Activated CD4-positive, alpha-beta memory T cell treated with anti-CD3 and anti-CD28 coated beads, Interleukin-2, amount 10 ng/mL, durations not matched to agents 7 days and 5 days (primary cell): ENCODE measurements at regions not wholly inside any gene's neighbourhood (a gene's known extent, or its start where the extent isn't known, plus 50 kb on each side); places are given as distances from the start of the nearest gene placed in this dataset.

Experiments used
- CTCF ChIA-PET: fragments of 350-600 bp; sonication (Branson Sonifier 250); formaldehyde crosslinking; loops from one replicate; lab custom pipeline; 2021; ENCODE audit warnings: antibody characterized with exemption, inconsistent platforms; lab: Charles Lee
- POLR2A ChIA-PET: fragments of 350-600 bp; sonication (Branson Sonifier 250); formaldehyde crosslinking; loops from one replicate; lab custom pipeline; 2021; ENCODE audit warnings: antibody characterized with exemption; lab: Charles Lee
- DNase-seq: peaks from one replicate; pipeline ENCODE4 v3.0.0-alpha.2; 2020
- H3K27ac Mint-ChIP-seq: one replicate; pipeline ENCODE4 v1.8.0; 2021; ENCODE audit warnings: mild to moderate bottlenecking, mixed read lengths
- H3K27me3 Mint-ChIP-seq: one replicate; pipeline ENCODE4 v1.8.0; 2021; ENCODE audit warnings: mixed read lengths
- H3K36me3 Mint-ChIP-seq: one replicate; pipeline ENCODE4 v1.8.0; 2021; ENCODE audit warnings: low read depth, mixed read lengths
- H3K4me1 Mint-ChIP-seq: one replicate; pipeline ENCODE4 v1.8.0; 2021; ENCODE audit warnings: mixed read lengths
- H3K4me3 Mint-ChIP-seq: one replicate; pipeline ENCODE4 v1.8.0; 2021; ENCODE audit warnings: mild to moderate bottlenecking, mixed read lengths
- H3K9me3 Mint-ChIP-seq: one replicate; pipeline ENCODE4 v1.8.0; 2021; ENCODE audit warnings: mixed read lengths

- Mint-ChIP-seq H3K27me3 (no peaks in the 10 kb centered on the region), H3K27ac (no peak overlapping the region), H3K4me3 (no peak overlapping the region), H3K9me3 (no peaks in the 10 kb centered on the region), H3K4me1 (no peaks in the 10 kb centered on the region), H3K36me3 (no peaks in the 10 kb centered on the region)
- no peak for DNase-seq
- ChIA-PET CTCF (no interaction called here), POLR2A (no interaction called here)
Measured at GRCh38 chr2:236857781-236858180, 227.9 kb upstream of the COPS8 start.

- H3K9me3 Mint-ChIP-seq, result no peaks in the 10 kb centered on the region
- no peaks in the 10 kb centered on the region for H3K27me3 Mint-ChIP-seq
- no peak overlapping the region for H3K4me3 Mint-ChIP-seq
- no peaks in the 10 kb centered on the region for H3K36me3 Mint-ChIP-seq
- H3K4me1 Mint-ChIP-seq, result no peaks in the 10 kb centered on the region
- no peak for DNase-seq
- CTCF ChIA-PET, result no interaction called here
- POLR2A ChIA-PET, result no interaction called here
- no peak overlapping the region for H3K27ac Mint-ChIP-seq
Measured at GRCh38 chr2:236858661-236859060, 227.0 kb upstream of the COPS8 start.

GRCh38 chr2:236859908-236860307 is 225.8 kb upstream of the COPS8 start:
- Mint-ChIP-seq H3K27ac (no peak overlapping the region), H3K4me1 (no peaks in the 10 kb centered on the region), H3K9me3 (peaks cover 2% of the 10 kb centered on the region), H3K36me3 (no peaks in the 10 kb centered on the region), H3K27me3 (no peaks in the 10 kb centered on the region), H3K4me3 (no peak overlapping the region)
- CTCF ChIA-PET, result no interaction called here
- DNase-seq, result no peak
- POLR2A ChIA-PET, result no interaction called here

- Mint-ChIP-seq H3K27me3 (no peaks in the 10 kb centered on the region), H3K36me3 (no peaks in the 10 kb centered on the region), H3K27ac (no peak overlapping the region), H3K4me3 (no peak overlapping the region), H3K9me3 (peaks cover 4% of the 10 kb centered on the region), H3K4me1 (no peaks in the 10 kb centered on the region)
- ChIA-PET CTCF (no interaction called here), POLR2A (no interaction called here)
- DNase-seq, result no peak
Measured at GRCh38 chr2:236861196-236861875, 224.4 kb upstream of the COPS8 start.

GRCh38 chr2:236861944-236862343 is 223.7 kb upstream of the COPS8 start:
- no peak overlapping the region for H3K4me3 Mint-ChIP-seq
- no peaks in the 10 kb centered on the region for H3K4me1 Mint-ChIP-seq
- H3K36me3 Mint-ChIP-seq, result no peaks in the 10 kb centered on the region
- CTCF ChIA-PET, result no interaction called here
- H3K9me3 Mint-ChIP-seq, result peaks cover 4% of the 10 kb centered on the region
- no peaks in the 10 kb centered on the region for H3K27me3 Mint-ChIP-seq
- no peak for DNase-seq
- POLR2A ChIA-PET, result no interaction called here
- H3K27ac Mint-ChIP-seq, result no peak overlapping the region

GRCh38 chr2:236862526-236862925 is 223.2 kb upstream of the COPS8 start:
- no peaks in the 10 kb centered on the region for H3K4me1 Mint-ChIP-seq
- no peaks in the 10 kb centered on the region for H3K36me3 Mint-ChIP-seq
- CTCF ChIA-PET, result no interaction called here
- DNase-seq, result no peak
- no peak overlapping the region for H3K27ac Mint-ChIP-seq
- H3K9me3 Mint-ChIP-seq, result peaks cover 4% of the 10 kb centered on the region
- no peaks in the 10 kb centered on the region for H3K27me3 Mint-ChIP-seq
- POLR2A ChIA-PET, result no interaction called here
- no peak overlapping the region for H3K4me3 Mint-ChIP-seq

GRCh38 chr2:236862961-236863728 is 222.5 kb upstream of the COPS8 start:
- DNase-seq, result no peak
- ChIA-PET POLR2A (no interaction called here), CTCF (no interaction called here)
- Mint-ChIP-seq H3K27me3 (no peaks in the 10 kb centered on the region), H3K27ac (no peak overlapping the region), H3K4me1 (no peaks in the 10 kb centered on the region), H3K36me3 (no peaks in the 10 kb centered on the region), H3K9me3 (peaks cover 4% of the 10 kb centered on the region), H3K4me3 (no peak overlapping the region)

- Mint-ChIP-seq H3K4me3 (no peak overlapping the region), H3K4me1 (no peaks in the 10 kb centered on the region), H3K36me3 (no peaks in the 10 kb centered on the region), H3K9me3 (peaks cover 6% of the 10 kb centered on the region), H3K27me3 (no peaks in the 10 kb centered on the region), H3K27ac (no peak overlapping the region)
- POLR2A ChIA-PET, result no interaction called here
- no peak for DNase-seq
- CTCF ChIA-PET, result no interaction called here
Measured at GRCh38 chr2:236863729-236864126, 222.0 kb upstream of the COPS8 start.

GRCh38 chr2:236865052-236865451 is 220.6 kb upstream of the COPS8 start:
- no peaks in the 10 kb centered on the region for H3K27me3 Mint-ChIP-seq
- no peak overlapping the region for H3K4me3 Mint-ChIP-seq
- POLR2A ChIA-PET, result no interaction called here
- CTCF ChIA-PET, result no interaction called here
- no peak for DNase-seq
- H3K27ac Mint-ChIP-seq, result no peak overlapping the region
- H3K36me3 Mint-ChIP-seq, result no peaks in the 10 kb centered on the region
- H3K4me1 Mint-ChIP-seq, result no peaks in the 10 kb centered on the region
- H3K9me3 Mint-ChIP-seq, result peaks cover 7% of the 10 kb centered on the region

GRCh38 chr2:236866542-236867340 is 218.9 kb upstream of the COPS8 start:
- ChIA-PET POLR2A (no interaction called here), CTCF (no interaction called here)
- no peak for DNase-seq
- Mint-ChIP-seq H3K27me3 (no peaks in the 10 kb centered on the region), H3K4me1 (peaks cover 5% of the 10 kb centered on the region), H3K27ac (no peak overlapping the region), H3K4me3 (no peak overlapping the region), H3K9me3 (peaks cover 7% of the 10 kb centered on the region), H3K36me3 (no peaks in the 10 kb centered on the region)

GRCh38 chr2:236867441-236868260 is 218.0 kb upstream of the COPS8 start:
- DNase-seq, result no peak

GRCh38 chr2:236870370-236870769 is 215.3 kb upstream of the COPS8 start:
- Mint-ChIP-seq H3K27ac (no peak overlapping the region), H3K36me3 (no peaks in the 10 kb centered on the region), H3K9me3 (peaks cover 5% of the 10 kb centered on the region), H3K4me1 (peaks cover 7% of the 10 kb centered on the region), H3K27me3 (peaks cover 2% of the 10 kb centered on the region), H3K4me3 (no peak overlapping the region)
- no peak for DNase-seq
- CTCF ChIA-PET, result no interaction called here
- POLR2A ChIA-PET, result no interaction called here

More at GRCh38 chr2:236867441-236868260, 218.0 kb upstream of the COPS8 start:
- POLR2A ChIA-PET, result no interaction called here
- Mint-ChIP-seq H3K4me1 (peaks cover 7% of the 10 kb centered on the region), H3K9me3 (peaks cover 7% of the 10 kb centered on the region), H3K4me3 (no peak overlapping the region), H3K27me3 (peaks cover under 1% of the 10 kb centered on the region), H3K27ac (no peak overlapping the region), H3K36me3 (no peaks in the 10 kb centered on the region)
- CTCF ChIA-PET, result no interaction called here
